H1 (cell line): ENCODE measurements at regions not wholly inside any gene's neighbourhood (a gene's known extent, or its start where the extent isn't known, plus 50 kb on each side); places are given as distances from the start of the nearest gene placed in this dataset.
"Not testable (repeated sequence)": the region's sequence is repeated elsewhere in the genome, so short reads cannot be mapped to it uniquely, and the experiment has no call there.

Experiments used
- ATF2 ChIP-seq: IDR thresholded peaks from 2 replicates; pipeline ENCODE4 v1.6.1; 2012; ENCODE audit warnings: low read length, inconsistent platforms
- ATF3 ChIP-seq: IDR thresholded peaks from 2 replicates; pipeline ENCODE4 v1.6.1; 2011; ENCODE audit warnings: low read depth, mild to moderate bottlenecking, low read length; ENCODE audit not compliant: insufficient read depth
- CHD2 ChIP-seq: IDR thresholded peaks from 2 replicates; pipeline ENCODE4 v1.6.1; 2012; ENCODE audit warnings: low read length, improper control_type of control experiment
- CREB1 ChIP-seq: IDR thresholded peaks from 2 replicates; pipeline ENCODE4 v1.6.1; 2012; ENCODE audit warnings: inconsistent platforms
- CTCF ChIP-seq, 3 experiments: IDR thresholded peaks; 1 replicate in 2 of 3; 2 replicates in 1 of 3; pipeline versions ENCODE4 v1.5.1 to v1.6.1; 2011; ENCODE audit warnings: low read length in 3 of 3, mild to moderate bottlenecking in 3 of 3, inconsistent platforms in 2 of 3, low read depth in 1 of 3, moderate library complexity in 1 of 3; ENCODE audit not compliant: insufficient read depth in 1 of 3; ENCODE audit errors: control extremely low read depth in 1 of 3
- GABPA ChIP-seq: IDR thresholded peaks from 2 replicates; pipeline ENCODE4 v1.6.1; 2011; ENCODE audit warnings: mild to moderate bottlenecking, low read length, moderate library complexity, borderline replicate concordance; ENCODE audit not compliant: insufficient read depth
- JUN ChIP-seq: IDR thresholded peaks from 2 replicates; pipeline ENCODE4 v1.6.1; 2011; ENCODE audit warnings: low read depth, mild to moderate bottlenecking, improper control_type of control experiment, low read length
- NANOG ChIP-seq: IDR thresholded peaks from 2 replicates; pipeline ENCODE4 v1.6.1; 2011; ENCODE audit warnings: low read length, low read depth, mild to moderate bottlenecking, inconsistent platforms; ENCODE audit not compliant: insufficient read depth, poor library complexity, severe bottlenecking
- POLR2A ChIP-seq, 2 experiments: IDR thresholded peaks; 1 replicate in 1 of 2; 2 replicates in 1 of 2; pipeline ENCODE4 v1.6.1; 2011; ENCODE audit warnings: low read depth in 2 of 2, low read length in 2 of 2, mild to moderate bottlenecking in 2 of 2; ENCODE audit errors: control extremely low read depth in 1 of 2
- POLR2AphosphoS5 ChIP-seq: IDR thresholded peaks from 2 replicates; pipeline ENCODE4 v1.6.1; 2011; ENCODE audit warnings: low read depth, low read length
- SIN3A ChIP-seq, 2 experiments: IDR thresholded peaks in 1 of 2; conservative IDR thresholded peaks in 1 of 2; 2 replicates each; pipeline ENCODE4 v1.6.1; 2011 to 2012; ENCODE audit warnings: low read length in 2 of 2, improper control_type of control experiment in 1 of 2, low read depth in 1 of 2, mild to moderate bottlenecking in 1 of 2
- SP2 ChIP-seq: IDR thresholded peaks from 2 replicates; pipeline ENCODE4 v1.6.1; 2012; ENCODE audit warnings: mild to moderate bottlenecking, low read length, inconsistent platforms
- SP4 ChIP-seq: IDR thresholded peaks from 2 replicates; pipeline ENCODE4 v1.6.1; 2012; ENCODE audit warnings: low read length, inconsistent platforms
- TAF1 ChIP-seq: IDR thresholded peaks from 2 replicates; pipeline ENCODE4 v1.6.1; 2011; ENCODE audit warnings: mild to moderate bottlenecking, low read depth, low read length

- not testable (repeated sequence) for TF ChIP-seq SP4; POLR2AphosphoS5; NANOG; CTCF (IDR thresholded peaks at IDR 0.05; ENCODE audit: control extremely low read depth in 1 of 3, insufficient read depth in 1 of 3, low read depth in 1 of 3, low read length in 3 of 3); CREB1; POLR2A (IDR thresholded peaks at IDR 0.05; ENCODE audit: control extremely low read depth in 1 of 2, low read depth in 2 of 2, low read length in 2 of 2); GABPA; SIN3A (conservative IDR thresholded peaks at IDR 0.05 in 1 of 2, IDR thresholded peaks at IDR 0.05 in 1 of 2; ENCODE audit: low read depth in 1 of 2, low read length in 2 of 2); JUN; SP2; CHD2; ATF3; ATF2; TAF1
These were observed 524.3 kb upstream of the CADM1 start for GRCh38 chr11:116028506-116028905.
